ENCODE measurements at regions not wholly inside any gene's neighbourhood (a gene's known extent, or its start where the extent isn't known, plus 50 kb on each side); places are given as distances from the start of the nearest gene placed in this dataset.

DNA sequence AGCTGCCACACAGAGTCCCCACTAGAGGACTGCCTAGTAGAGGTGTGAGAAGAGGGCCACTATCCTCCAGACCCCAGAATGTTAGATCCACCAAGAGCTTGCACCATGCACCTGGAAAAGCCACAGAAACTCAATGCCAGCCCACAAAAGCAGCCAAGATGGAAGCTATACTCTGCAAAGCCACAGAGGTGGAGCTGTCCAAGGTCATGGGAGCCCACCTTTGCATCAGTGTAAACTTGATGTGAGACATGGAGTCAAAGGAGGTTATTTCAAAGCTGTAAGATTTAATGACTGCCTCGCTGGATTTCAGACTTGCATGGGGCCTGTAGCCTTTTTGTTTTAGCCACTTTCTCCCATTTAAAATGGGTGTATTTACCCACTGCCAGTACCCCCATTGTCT lies 1030.1 kb upstream of the GRIA3 start:
- TF ChIP-seq, protein P1, sequence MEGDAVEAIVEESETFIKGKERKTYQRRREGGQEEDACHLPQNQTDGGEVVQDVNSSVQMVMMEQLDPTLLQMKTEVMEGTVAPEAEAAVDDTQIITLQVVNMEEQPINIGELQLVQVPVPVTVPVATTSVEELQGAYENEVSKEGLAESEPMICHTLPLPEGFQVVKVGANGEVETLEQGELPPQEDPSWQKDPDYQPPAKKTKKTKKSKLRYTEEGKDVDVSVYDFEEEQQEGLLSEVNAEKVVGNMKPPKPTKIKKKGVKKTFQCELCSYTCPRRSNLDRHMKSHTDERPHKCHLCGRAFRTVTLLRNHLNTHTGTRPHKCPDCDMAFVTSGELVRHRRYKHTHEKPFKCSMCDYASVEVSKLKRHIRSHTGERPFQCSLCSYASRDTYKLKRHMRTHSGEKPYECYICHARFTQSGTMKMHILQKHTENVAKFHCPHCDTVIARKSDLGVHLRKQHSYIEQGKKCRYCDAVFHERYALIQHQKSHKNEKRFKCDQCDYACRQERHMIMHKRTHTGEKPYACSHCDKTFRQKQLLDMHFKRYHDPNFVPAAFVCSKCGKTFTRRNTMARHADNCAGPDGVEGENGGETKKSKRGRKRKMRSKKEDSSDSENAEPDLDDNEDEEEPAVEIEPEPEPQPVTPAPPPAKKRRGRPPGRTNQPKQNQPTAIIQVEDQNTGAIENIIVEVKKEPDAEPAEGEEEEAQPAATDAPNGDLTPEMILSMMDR (IDR thresholded peaks at IDR 0.05; ENCODE audit: low read depth, low read length), result no peak
- no peak for TF ChIP-seq EZH2phosphoT487 (IDR thresholded peaks at IDR 0.05; ENCODE audit: low read depth)
